GM19351 (cell line): ENCODE measurements at regions not wholly inside any gene's neighbourhood (a gene's known extent, or its start where the extent isn't known, plus 50 kb on each side); places are given as distances from the start of the nearest gene placed in this dataset.
"Not testable (repeated sequence)": the region's sequence is repeated elsewhere in the genome, so short reads cannot be mapped to it uniquely, and the experiment has no call there.

Source experiments
- ATAC-seq: cut with Tn5 transposase; IDR thresholded peaks from one replicate; pipeline ENCODE4 v1.9.1; 2021; ENCODE audit warnings: mild to moderate bottlenecking, moderate library complexity; ENCODE audit not compliant: unreplicated experiment

DNA sequence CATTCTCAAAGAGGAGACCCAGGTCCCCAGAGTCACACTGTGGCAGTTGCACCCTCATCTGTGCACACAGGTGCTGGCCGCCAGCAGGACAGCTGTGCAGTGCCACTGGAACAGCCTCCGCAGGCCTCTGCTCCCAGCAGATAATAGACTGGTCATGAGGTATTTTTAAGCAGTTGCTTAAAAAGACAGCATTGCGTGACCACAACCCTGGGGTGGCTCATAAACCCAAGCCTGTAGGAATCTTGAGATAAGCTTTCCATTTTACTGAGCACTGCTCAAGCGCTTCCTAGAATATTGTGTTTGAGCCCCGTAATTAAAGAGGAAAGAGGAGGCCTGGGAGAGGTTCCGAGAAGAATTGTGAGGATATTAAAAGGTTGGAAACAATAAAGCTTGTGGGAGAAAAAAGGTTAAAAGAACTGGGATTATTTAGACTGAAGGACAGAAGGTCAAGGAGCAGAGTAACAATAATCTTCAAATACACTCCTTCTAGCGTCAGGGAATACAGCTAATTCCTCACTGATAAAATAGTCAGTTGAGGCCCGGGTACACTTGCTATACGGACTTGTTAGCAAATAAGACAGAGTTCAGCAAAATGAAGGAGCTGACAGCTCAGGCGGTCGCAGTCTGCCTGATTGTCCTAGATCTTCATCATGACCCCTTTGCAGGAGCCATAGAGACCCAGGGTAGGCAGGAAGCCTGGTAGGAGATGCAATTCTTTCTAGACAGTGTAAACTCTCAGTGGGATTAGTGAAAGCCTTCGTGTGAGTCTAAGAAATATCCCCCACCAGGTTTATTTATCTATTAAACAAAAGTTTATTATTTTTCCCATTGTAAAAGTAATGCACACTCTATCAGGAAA is 86.2 kb upstream of the KIT start:
- ATAC-seq: no peak

DNA sequence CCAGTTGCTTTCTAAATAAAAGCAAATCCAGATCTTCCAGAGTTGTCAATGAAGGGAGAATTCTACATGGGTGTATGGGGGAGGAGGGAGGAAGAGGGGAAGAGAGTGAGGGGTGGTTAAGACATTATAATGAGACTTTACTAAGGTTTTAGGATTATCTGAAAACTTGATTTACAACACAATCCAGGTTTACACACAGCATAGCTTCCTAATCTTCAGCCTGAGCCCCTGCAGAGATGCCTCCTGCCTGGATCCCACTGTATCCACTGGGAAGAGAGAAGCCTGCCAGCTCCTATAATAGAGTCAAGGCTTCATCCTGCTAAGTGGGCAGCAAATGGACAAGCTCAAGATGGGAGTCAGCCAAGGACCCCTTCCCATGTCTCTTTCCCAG is 85.6 kb upstream of the KIT start:
- ATAC-seq: no peak

DNA sequence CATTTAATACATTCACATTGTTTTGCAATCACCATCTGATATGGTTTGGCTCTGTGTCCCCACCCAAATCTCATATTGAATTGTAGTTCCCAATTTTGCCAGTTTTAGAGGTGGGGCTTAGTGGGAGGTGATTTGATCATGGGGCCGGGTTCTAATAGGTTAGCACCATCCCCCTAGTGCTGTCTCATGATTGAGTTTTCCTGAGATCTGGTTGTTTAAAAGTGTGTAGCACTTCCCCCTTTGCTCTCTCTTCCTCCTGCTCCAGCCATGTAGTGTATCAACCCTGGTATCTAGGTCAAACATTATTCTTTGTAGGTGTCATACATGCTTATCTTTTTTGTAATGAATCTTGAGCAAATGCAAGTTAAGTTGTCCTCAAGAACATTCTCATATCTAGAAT is 83.3 kb upstream of the KIT start:
- no peak for ATAC-seq

DNA sequence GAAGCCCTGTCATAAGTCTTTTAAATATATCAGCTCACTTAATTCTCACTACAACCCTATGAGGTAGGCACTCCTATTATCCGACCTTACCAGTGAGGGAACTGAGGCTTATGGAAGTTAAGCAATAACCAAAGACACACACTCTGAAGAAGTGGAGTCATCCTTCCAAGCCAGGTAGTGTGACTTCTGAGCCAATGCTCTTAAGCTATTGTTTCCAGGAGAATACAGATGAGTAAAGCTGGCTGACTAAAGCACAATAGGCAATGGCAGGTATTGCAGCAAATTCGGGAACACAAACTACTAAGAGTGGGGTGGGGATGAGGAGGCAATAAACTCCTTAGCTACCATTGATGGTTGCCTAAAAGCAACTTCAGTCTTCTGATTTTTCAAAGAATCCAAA is 81.8 kb upstream of the KIT start:
- no peak for ATAC-seq

DNA sequence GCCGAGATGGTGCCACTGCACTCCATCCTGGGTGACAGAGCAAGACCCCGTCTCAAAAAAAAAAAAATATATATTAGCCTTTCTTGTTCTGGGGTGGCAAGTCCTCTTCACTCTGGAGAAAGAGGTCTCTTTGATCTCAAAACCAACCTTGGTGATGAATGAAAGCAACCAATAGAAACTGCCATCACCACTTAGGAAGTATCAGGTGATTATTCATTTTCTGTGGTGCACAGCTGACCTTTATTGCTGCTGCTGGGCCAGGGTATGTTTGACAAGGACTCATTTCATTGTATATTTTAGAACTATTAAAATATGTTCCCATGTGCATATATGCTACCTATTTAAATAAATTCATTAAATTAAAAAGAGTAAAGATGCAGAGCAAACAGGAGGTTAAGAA is 76.0 kb upstream of the KIT start:
- ATAC-seq: no peak

DNA sequence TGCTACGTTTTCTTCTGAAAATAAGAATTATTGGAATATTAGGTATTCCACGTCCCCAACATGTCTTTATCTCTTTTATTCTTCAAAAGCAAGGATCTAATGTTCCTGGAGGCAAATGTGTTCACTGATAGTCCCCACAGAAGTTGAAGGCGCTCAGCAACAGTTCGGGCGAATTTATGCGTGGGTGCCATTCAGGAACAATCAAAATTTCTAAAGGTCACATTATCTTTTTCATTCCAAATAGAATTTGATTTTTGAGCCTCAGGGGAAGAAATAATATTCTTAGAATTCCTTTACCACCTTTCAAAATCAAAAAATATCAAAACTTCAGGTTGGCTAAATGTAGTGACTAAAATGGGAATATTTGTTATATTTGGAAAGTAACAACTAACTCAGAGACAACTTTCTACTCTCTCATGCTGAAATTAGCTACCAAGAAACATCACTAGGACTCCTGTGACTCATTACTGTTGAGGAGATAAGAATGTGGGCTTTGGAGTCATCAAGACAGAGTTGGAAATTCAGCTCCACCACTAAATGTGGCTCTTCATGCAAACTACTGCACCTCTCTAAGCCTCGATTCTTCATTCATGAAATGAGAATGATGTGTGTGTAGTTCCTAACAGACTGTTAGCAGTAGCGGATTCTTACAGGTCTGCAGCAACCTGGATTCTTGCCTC is 72.3 kb upstream of the KIT start:
- ATAC-seq: no peak

DNA sequence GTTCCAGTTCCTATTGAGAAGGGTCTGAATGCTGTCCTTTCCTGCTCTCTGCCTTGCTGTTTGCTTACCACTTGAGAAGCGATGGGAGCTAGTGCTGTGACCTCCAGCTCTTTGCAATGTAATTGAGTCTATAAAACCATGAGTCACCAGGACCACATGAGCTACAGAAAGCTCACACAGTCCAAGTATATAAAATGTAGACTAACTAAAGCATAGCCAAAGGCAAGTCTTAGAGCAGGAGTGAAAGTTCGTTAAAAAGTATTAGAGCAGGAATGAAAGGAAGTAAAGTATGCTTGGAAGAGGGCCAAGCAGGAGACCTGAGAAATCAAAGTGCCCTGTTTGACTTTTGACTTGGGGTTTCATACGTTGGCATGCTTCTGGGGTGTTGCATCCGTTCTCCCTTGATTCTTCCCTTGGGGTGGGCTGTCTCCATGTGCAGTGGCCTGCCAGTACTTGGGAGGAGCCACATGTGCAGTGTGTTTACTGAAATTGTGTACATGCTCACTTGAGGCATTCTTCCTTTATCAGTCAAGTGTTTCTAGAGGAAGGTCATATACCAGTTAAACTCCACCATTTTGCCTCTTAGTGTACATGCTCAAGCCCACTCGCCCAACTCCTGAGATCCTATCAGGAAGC is 71.3 kb upstream of the KIT start:
- ATAC-seq: no peak

DNA sequence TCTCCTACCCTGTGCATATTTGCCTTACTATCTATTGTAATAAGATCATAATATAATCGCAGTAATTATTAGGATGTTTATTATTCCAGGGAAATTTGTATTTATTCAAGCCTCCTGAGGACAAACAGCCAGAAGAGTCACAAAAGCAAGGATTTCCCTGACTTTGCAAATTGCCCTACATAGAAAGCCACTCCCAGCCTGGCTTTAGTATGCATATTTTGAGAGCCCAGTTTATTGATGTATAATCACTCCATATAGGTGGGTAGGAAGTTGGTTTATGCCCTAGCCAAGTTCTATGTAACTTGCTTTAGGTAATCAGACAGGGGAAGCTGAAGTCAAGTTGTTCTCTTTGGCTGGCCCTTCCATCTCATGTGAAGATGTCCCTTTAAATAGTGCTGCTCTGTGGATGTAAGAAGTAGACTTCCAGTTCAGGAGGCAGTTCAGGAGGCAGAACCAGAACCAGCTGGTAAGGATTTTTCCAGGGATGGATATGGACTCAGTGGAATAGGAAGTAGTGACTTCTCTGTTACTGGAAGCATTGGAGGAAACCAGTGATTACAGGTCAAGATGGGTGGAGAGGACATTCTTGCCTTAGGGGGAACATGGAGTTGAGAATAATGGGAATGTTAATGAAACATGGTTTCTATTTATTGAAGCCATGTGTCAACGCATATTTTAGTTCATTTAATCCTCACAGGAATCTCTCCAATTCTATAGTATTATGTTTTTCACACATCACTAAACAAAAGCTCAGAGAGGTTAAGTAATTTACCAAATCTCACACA is 70.5 kb upstream of the KIT start:
- ATAC-seq: no peak

DNA sequence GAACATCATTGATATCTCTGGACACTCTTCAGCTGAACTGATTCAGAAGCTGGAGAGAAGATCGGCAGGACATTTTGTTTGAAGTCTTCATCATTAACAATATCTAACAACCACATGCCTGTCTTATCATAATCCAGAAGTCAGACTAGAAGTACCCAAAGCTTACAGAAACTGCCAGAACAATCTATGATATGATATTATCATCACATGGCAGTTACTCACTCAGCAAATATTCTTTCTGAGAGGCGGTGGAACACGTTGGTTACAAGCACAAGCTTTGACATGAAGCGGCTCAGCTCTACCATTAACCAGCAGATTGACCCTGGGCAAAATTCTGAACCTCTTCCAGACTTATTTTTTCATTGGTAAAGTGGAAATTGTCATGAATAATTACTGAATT is 69.4 kb upstream of the KIT start:
- no peak for ATAC-seq

DNA sequence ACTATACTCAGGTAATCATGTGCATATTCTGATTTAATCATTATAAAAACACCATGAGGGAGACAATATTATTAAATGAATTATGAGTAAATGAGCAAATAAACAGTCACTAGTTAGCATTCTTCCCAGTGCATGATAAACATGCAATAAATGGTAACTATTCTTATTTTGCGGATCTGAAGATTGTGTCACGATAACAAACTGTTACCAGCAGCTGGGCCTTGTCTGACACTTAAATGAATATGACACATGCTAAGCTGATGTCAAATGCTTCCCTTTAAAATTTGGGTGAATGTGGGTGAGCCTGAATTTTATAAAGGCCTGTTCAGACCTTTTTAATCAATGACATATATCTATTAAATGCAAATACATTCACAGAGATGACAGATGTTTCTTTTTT is 68.2 kb upstream of the KIT start:
- ATAC-seq: no peak

DNA sequence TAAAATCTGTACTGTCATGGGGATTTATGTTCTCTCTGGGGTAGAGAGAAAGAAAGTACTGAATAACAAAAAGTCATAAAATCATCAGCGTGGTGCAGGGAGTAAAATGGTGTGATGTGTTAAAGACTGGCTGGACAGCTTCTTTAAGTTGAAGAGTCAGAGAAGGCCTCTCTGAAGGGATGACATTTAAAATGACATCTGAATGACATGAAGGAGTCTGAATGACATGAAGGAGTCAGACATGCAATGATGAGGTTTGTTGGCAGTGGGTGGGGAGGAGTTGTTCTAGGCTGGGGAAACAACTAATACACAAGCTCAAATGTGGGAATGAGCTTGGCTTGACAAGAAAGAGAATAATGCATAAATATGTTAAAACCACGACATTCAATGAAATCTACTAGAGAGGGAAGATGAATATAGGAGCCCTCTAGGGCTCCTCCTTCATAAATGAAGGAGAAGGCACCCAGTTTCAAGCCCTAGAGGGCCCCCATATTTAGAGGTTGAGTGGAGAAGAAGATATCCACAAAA is 63.9 kb upstream of the KIT start:
- ATAC-seq: no peak

DNA sequence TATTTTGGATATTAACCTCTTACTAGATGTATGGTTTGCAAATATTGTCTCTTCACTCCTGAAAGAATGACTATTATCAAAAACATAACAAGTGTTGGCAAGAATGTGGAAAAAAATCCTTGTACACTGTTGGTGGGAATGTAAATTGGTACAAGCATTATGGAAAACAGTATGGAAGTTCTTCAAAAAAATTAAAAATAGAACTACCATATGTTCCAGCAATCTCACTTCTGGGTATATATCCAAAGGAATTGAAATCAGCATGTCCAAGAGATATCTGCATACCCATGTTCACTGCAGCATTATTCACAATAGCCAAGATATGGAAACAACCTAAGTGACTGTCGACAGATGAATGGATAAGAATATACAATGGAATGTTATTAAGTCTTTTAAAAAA is 61.6 kb upstream of the KIT start:
- no peak for ATAC-seq

DNA sequence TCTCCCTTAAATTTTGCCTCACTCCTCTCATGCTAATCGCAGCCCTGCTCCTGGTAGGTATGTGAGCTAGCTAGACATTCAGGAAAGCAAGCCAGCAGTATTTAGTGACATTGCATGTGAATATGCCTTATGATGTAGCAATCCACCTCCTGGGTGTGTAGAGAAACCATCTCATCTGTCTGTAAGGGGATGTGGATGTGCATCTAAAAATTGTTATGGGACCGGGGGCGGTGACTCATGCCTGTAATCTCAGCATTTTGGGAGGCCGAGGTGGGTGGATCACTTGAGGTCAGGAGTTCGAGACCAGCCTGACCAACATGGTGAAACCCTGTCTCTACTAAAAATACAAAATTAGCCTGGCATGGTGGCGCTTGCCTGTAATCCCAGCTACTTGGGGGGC is 60.1 kb upstream of the KIT start:
- ATAC-seq: not testable (repeated sequence)

DNA sequence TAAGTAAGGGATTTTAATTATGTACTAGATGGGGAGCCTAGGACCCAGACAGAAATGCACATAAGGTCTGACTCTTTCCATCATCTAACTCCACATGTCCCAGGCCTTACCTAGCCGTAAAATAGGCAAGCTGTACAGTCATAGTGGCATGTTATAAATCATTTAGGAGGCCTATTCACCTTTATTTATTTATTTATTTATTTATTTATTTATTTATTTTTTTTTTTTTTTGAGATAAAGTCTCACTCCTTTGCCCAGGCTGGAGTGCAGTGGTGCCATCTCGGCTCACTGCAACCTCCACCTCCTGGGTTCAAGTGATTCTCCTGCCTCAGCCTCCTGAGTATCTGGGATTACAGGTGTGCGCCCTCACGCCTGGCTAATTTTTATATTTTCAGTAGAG is 55.6 kb upstream of the KIT start:
- ATAC-seq: not testable (repeated sequence)

DNA sequence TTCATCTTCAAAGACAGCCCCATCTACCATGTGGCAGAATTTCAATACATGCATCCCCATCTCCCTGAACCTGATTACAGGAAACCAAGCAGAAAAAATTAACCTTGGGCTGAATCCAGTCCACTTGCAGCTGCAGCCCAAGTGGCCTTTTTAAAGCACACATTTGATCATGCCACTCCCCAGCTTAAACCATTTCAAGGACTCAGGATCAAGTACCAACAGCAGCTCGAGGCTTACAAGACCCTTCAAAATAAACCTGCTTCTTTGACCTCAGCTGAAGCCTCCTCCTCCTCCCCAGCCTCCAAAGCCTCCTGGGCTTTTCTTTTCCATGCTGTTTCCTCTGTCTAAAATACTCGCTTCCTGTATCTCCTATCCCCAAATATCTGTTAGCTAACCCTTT is 50.7 kb upstream of the KIT start:
- no peak for ATAC-seq

DNA sequence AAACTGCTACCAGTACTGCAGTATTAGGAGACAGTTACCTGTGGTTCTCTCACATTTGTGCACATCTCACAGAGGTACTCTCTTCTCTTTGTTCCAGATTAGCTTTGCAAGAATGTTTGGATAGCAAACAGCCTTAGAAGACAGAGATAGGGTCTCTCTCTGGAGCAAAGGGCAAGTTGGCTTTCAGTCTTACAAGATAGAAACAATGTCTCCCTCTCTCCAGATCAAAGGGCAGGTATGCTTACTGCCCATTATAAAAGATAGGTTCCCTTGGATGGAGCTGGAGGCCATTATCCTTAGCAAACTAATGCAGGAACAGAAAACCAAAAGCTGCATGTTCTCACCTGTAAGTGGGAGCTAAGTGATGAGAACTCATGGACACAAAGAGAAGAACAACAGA is 50.2 kb upstream of the KIT start:
- no peak for ATAC-seq
